ENCODE measurements at regions not wholly inside any gene's neighbourhood (a gene's known extent, or its start where the extent isn't known, plus 50 kb on each side); places are given as distances from the start of the nearest gene placed in this dataset.
"Not testable (repeated sequence)": the region's sequence is repeated elsewhere in the genome, so short reads cannot be mapped to it uniquely, and the experiment has no call there.

DNA sequence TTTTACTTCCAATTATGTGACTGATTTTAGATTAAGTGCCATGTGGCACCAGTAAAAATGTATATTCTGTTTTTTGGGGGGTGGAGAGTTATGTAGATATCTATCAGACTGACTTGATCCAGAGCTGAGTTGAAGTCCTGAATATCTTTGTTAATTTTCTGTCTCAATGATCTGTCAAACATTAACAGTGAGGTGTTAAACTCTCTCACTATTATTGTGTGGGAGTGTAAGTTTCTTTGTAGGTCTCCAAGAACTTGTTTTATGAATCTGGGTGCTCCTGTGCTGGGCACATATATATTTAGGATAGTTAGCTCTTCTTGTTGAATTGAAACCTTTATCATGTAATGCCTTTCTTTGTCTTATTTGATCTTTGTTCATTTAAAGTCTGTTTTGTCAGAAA is 276.5 kb upstream of the USP25 start:
- no peaks in the 10 kb centered on the region for H3K4me1 ChIP-seq (ENCODE audit: insufficient read depth, low read length, poor library complexity, severe bottlenecking)
- H2AFZ ChIP-seq (ENCODE audit: low read length) = no peak overlapping the region
- no peaks in the 10 kb centered on the region for H3K27me3 ChIP-seq (ENCODE audit: insufficient read depth, low read length, poor library complexity, severe bottlenecking)
- TF ChIP-seq, protein P1, sequence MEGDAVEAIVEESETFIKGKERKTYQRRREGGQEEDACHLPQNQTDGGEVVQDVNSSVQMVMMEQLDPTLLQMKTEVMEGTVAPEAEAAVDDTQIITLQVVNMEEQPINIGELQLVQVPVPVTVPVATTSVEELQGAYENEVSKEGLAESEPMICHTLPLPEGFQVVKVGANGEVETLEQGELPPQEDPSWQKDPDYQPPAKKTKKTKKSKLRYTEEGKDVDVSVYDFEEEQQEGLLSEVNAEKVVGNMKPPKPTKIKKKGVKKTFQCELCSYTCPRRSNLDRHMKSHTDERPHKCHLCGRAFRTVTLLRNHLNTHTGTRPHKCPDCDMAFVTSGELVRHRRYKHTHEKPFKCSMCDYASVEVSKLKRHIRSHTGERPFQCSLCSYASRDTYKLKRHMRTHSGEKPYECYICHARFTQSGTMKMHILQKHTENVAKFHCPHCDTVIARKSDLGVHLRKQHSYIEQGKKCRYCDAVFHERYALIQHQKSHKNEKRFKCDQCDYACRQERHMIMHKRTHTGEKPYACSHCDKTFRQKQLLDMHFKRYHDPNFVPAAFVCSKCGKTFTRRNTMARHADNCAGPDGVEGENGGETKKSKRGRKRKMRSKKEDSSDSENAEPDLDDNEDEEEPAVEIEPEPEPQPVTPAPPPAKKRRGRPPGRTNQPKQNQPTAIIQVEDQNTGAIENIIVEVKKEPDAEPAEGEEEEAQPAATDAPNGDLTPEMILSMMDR (conservative IDR thresholded peaks at IDR 0.05; ENCODE audit: low read length) = no peak
- no peak for TF ChIP-seq EZH2phosphoT487 (IDR thresholded peaks at IDR 0.05; ENCODE audit: borderline replicate concordance)
- no peaks in the 10 kb centered on the region for H3F3A ChIP-seq (ENCODE audit: low read depth)
- no peaks in the 10 kb centered on the region for H4K20me1 ChIP-seq (ENCODE audit: insufficient read depth, low read length, poor library complexity, severe bottlenecking)
- H3K4me2 ChIP-seq (ENCODE audit: low read depth, low read length, poor library complexity, severe bottlenecking) = no peak overlapping the region
- no peaks in the 10 kb centered on the region for H3K9me2 ChIP-seq (replicated peaks; ENCODE audit: low read depth, low read length)
- H3K36me3 ChIP-seq (ENCODE audit: insufficient read depth, low read length) = no peaks in the 10 kb centered on the region
- no peak overlapping the region for H3K9ac ChIP-seq (ENCODE audit: low read depth, low read length, poor library complexity, severe bottlenecking)
- no peak overlapping the region for H3K4me3 ChIP-seq (ENCODE audit: low read length, poor library complexity, severe bottlenecking)
- peaks cover 4% of the 10 kb centered on the region for H3K9me3 ChIP-seq (ENCODE audit: insufficient read depth, low read depth, low read length)
- H3K79me2 ChIP-seq (ENCODE audit: insufficient read depth, low read length) = no peaks in the 10 kb centered on the region

DNA sequence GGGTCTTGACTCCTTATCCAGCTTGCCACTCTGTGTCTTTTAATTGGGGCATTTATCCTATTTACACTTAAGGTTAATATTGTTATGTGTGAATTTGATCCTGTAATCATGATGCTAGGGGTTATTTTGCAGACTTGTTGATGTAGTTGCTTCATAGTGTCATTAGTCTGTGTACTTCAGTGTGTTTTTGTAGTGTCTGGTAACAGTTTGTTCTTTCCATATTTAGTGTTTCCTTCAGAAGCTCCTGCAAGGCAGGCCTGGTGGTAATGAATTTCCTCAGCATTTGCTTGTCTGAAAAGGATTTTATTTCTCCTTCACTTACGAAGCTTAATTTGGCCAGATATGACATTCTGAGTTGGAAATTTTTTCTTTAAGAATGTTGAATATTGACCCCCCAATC is 276.0 kb upstream of the USP25 start:
- H3K9me2 ChIP-seq (replicated peaks; ENCODE audit: low read depth, low read length); H3K79me2 ChIP-seq (ENCODE audit: insufficient read depth, low read length); H3K4me1 ChIP-seq (ENCODE audit: insufficient read depth, low read length, poor library complexity, severe bottlenecking); H3K9ac ChIP-seq (ENCODE audit: low read depth, low read length, poor library complexity, severe bottlenecking); H3K9me3 ChIP-seq (ENCODE audit: insufficient read depth, low read depth, low read length); H3K4me2 ChIP-seq (ENCODE audit: low read depth, low read length, poor library complexity, severe bottlenecking); H3K4me3 ChIP-seq (ENCODE audit: low read length, poor library complexity, severe bottlenecking); H3K27me3 ChIP-seq (ENCODE audit: insufficient read depth, low read length, poor library complexity, severe bottlenecking); H3F3A ChIP-seq (ENCODE audit: low read depth); H2AFZ ChIP-seq (ENCODE audit: low read length); H4K20me1 ChIP-seq (ENCODE audit: insufficient read depth, low read length, poor library complexity, severe bottlenecking); H3K36me3 ChIP-seq (ENCODE audit: insufficient read depth, low read length): not testable (repeated sequence)

DNA sequence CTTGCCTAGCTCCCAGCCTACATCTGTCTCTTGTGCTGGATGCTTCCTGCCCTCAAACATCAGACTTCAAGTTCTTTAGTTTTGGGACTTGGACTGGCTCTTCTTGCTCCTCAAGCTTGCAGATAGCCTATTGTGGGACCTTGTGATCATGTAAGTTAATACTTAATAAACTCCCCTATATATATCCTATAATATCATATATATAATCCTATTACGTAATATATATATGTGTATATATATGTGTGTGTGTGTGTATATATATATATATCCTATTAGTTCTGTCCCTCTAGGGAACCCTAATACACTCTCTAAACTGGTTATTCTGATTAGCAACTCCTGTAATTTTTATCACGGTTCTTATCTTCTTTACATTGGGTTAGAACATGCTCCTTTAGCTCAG is 274.9 kb upstream of the USP25 start:
- H3K4me1 ChIP-seq (ENCODE audit: insufficient read depth, low read length, poor library complexity, severe bottlenecking); H3K9ac ChIP-seq (ENCODE audit: low read depth, low read length, poor library complexity, severe bottlenecking); H3F3A ChIP-seq (ENCODE audit: low read depth); H3K4me2 ChIP-seq (ENCODE audit: low read depth, low read length, poor library complexity, severe bottlenecking); H4K20me1 ChIP-seq (ENCODE audit: insufficient read depth, low read length, poor library complexity, severe bottlenecking); H3K36me3 ChIP-seq (ENCODE audit: insufficient read depth, low read length); H3K9me3 ChIP-seq (ENCODE audit: insufficient read depth, low read depth, low read length); H3K4me3 ChIP-seq (ENCODE audit: low read length, poor library complexity, severe bottlenecking); H3K9me2 ChIP-seq (replicated peaks; ENCODE audit: low read depth, low read length); H3K27me3 ChIP-seq (ENCODE audit: insufficient read depth, low read length, poor library complexity, severe bottlenecking); H2AFZ ChIP-seq (ENCODE audit: low read length); H3K79me2 ChIP-seq (ENCODE audit: insufficient read depth, low read length): not testable (repeated sequence)

DNA sequence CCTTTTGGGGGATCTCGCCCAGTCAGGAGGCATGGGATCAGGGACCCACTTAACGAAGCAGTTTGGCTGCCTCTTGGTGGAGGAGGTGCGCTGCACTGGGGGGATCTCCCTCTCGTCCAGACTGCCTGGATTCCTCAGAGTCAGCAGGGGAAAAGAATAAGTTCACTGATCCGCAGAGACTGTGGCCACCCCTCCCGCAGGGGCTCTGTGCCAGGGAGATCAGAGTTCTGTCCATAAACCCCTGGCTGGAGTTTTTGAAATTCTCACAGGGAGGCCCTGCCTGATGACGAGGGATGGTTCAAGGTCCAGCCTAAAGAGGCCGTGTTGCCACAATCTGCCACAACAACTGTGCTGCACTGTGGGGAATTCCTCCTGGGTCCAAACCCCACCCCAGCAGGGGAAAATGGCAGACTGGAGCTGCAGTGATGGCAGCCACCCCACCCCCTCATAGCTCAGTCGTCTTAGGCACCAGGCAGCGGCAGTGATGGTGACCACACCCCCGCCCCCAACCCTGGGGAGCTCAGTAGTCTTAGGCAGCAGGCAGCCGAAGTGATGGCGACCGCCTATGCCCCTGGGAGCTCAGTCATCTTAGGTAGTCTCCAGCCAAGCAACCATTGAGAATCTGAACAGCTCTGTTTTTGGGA is 273.8 kb upstream of the USP25 start:
- H3K4me3 ChIP-seq (ENCODE audit: low read length, poor library complexity, severe bottlenecking) = no peak overlapping the region
- no peaks in the 10 kb centered on the region for H3K79me2 ChIP-seq (ENCODE audit: insufficient read depth, low read length)
- H3K36me3 ChIP-seq (ENCODE audit: insufficient read depth, low read length) = no peaks in the 10 kb centered on the region
- H3K4me2 ChIP-seq (ENCODE audit: low read depth, low read length, poor library complexity, severe bottlenecking) = no peak overlapping the region
- no peaks in the 10 kb centered on the region; the same call in 1 of the 2 replicates for H3K9me3 ChIP-seq (ENCODE audit: insufficient read depth, low read depth, low read length)
- no peaks in the 10 kb centered on the region for H4K20me1 ChIP-seq (ENCODE audit: insufficient read depth, low read length, poor library complexity, severe bottlenecking)
- no peaks in the 10 kb centered on the region for H3F3A ChIP-seq (ENCODE audit: low read depth)
- no peaks in the 10 kb centered on the region for H3K9me2 ChIP-seq (replicated peaks; ENCODE audit: low read depth, low read length)
- H2AFZ ChIP-seq (ENCODE audit: low read length) = no peak overlapping the region
- no peaks in the 10 kb centered on the region for H3K27me3 ChIP-seq (ENCODE audit: insufficient read depth, low read length, poor library complexity, severe bottlenecking)
- TF ChIP-seq, protein P1 (conservative IDR thresholded peaks at IDR 0.05; ENCODE audit: low read length) = no peak
- no peak for TF ChIP-seq EZH2phosphoT487 (IDR thresholded peaks at IDR 0.05; ENCODE audit: borderline replicate concordance)
- H3K4me1 ChIP-seq (ENCODE audit: insufficient read depth, low read length, poor library complexity, severe bottlenecking) = no peaks in the 10 kb centered on the region
- no peak overlapping the region for H3K9ac ChIP-seq (ENCODE audit: low read depth, low read length, poor library complexity, severe bottlenecking)
